Ovary (tissue), 3 donors: ENCODE measurements at regions not wholly inside any gene's neighbourhood (a gene's known extent, or its start where the extent isn't known, plus 50 kb on each side); places are given as distances from the start of the nearest gene placed in this dataset.

Experiments used
- POLR2A ChIP-seq: fragments of 450-650 bp; IDR thresholded peaks from one replicate; pipeline ENCODE4 v1.6.1; 2017; ENCODE audit warnings: antibody characterized with exemption, mild to moderate bottlenecking, moderate library complexity
- TF ChIP-seq, protein P1 (sequence below), 3 donors: fragments of 450-650 bp in 2 of 3; fragments of 200-600 bp in 1 of 3; IDR thresholded peaks; one replicate each; pipeline versions ENCODE4 v1.5.1 to v1.8.0; 2016 to 2022; ENCODE audit warnings: antibody characterized with exemption in 3 of 3, mild to moderate bottlenecking in 1 of 3
- donor health status: DM: no; HTN: no; CAD: no.

DNA sequence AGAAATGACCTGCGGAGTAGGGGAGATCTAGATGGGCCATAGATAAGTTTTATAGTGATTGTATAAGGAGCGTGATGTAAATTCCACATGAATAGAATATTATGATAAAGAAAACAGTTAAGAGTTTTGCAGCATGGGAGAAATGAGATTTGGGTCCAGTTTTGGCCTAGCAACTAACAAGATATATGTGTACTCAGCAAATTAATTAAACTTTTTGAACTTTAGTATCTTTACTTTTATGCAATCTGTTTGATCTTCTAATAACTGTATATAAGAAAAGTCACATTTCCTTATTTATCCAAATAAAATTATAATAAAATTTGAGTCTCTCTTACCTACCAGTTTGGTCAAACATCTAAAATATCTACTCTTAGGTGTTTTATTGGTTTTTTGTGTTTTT is 1011.8 kb upstream of the NCAM2 start:
- TF ChIP-seq, protein P1, sequence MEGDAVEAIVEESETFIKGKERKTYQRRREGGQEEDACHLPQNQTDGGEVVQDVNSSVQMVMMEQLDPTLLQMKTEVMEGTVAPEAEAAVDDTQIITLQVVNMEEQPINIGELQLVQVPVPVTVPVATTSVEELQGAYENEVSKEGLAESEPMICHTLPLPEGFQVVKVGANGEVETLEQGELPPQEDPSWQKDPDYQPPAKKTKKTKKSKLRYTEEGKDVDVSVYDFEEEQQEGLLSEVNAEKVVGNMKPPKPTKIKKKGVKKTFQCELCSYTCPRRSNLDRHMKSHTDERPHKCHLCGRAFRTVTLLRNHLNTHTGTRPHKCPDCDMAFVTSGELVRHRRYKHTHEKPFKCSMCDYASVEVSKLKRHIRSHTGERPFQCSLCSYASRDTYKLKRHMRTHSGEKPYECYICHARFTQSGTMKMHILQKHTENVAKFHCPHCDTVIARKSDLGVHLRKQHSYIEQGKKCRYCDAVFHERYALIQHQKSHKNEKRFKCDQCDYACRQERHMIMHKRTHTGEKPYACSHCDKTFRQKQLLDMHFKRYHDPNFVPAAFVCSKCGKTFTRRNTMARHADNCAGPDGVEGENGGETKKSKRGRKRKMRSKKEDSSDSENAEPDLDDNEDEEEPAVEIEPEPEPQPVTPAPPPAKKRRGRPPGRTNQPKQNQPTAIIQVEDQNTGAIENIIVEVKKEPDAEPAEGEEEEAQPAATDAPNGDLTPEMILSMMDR (IDR thresholded peaks at IDR 0.05): no peak
- no peak for TF ChIP-seq POLR2A
